GM15510 (cell line): ENCODE measurements at regions not wholly inside any gene's neighbourhood (a gene's known extent, or its start where the extent isn't known, plus 50 kb on each side); places are given as distances from the start of the nearest gene placed in this dataset.

Source experiments
- POLR2A ChIP-seq: IDR thresholded peaks from 3 replicates; pipeline ENCODE4 v1.6.1; 2011; ENCODE audit warnings: borderline replicate concordance; ENCODE audit not compliant: insufficient read length; ENCODE audit errors: extremely low read depth

GRCh38 chr1:235038701-235039100 is 89.9 kb downstream of the TOMM20 start:
- no peak for TF ChIP-seq POLR2A

GRCh38 chr1:235035928-235036327 is 92.7 kb downstream of the TOMM20 start:
- TF ChIP-seq POLR2A, result no peak

GRCh38 chr1:235030919-235031596 is 97.6 kb downstream of the TOMM20 start:
- no peak for TF ChIP-seq POLR2A

GRCh38 chr1:235027862-235028250 is 100.8 kb downstream of the TOMM20 start:
- no peak for TF ChIP-seq POLR2A

- TF ChIP-seq POLR2A, result no peak
These were observed 101.4 kb downstream of the TOMM20 start for GRCh38 chr1:235027076-235027861.

- no peak for TF ChIP-seq POLR2A
These were observed 103.1 kb downstream of the TOMM20 start for GRCh38 chr1:235025422-235025984.

GRCh38 chr1:235024711-235025421 is 103.8 kb downstream of the TOMM20 start:
- no peak for TF ChIP-seq POLR2A

GRCh38 chr1:235023711-235024439 is 104.8 kb downstream of the TOMM20 start:
- no peak for TF ChIP-seq POLR2A

GRCh38 chr1:235022981-235023710 is 105.5 kb downstream of the TOMM20 start:
- TF ChIP-seq POLR2A, result no peak

- no peak for TF ChIP-seq POLR2A
These were observed 106.2 kb downstream of the TOMM20 start for GRCh38 chr1:235022341-235022980.

- TF ChIP-seq POLR2A, result no peak
These were observed 106.8 kb downstream of the TOMM20 start for GRCh38 chr1:235021815-235022214.

GRCh38 chr1:235021321-235021720 is 107.3 kb downstream of the TOMM20 start:
- TF ChIP-seq POLR2A, result no peak

- TF ChIP-seq POLR2A, result no peak
These were observed 108.7 kb downstream of the TOMM20 start for GRCh38 chr1:235019961-235020360.

- no peak for TF ChIP-seq POLR2A
These were observed 109.2 kb downstream of the TOMM20 start for GRCh38 chr1:235019471-235019870.

GRCh38 chr1:235018720-235019444 is 109.8 kb downstream of the TOMM20 start:
- TF ChIP-seq POLR2A, result no peak
